ENCODE measurements at regions not wholly inside any gene's neighbourhood (a gene's known extent, or its start where the extent isn't known, plus 50 kb on each side); places are given as distances from the start of the nearest gene placed in this dataset.

- no peaks in the 10 kb centered on the region for H3K36me3 ChIP-seq
- intact Hi-C loops (cut with DNase I; ENCODE audit: low total_unique reads): no loop called here
- no peak overlapping the region for H3K4me3 ChIP-seq
- H3K27ac ChIP-seq: no peak overlapping the region
- no peak for TF ChIP-seq CTCF (IDR thresholded peaks at IDR 0.05 in 4 of 5, conservative IDR thresholded peaks at IDR 0.05 in 1 of 5)
- no peak for TF ChIP-seq POLR2A (IDR thresholded peaks at IDR 0.05)
- DNase-seq: no peak
- in situ Hi-C loops (cut with MboI; ENCODE audit: low sequenced_read_pairs in 4 of 4): no loop called here
- no peaks in the 10 kb centered on the region for H3K27me3 ChIP-seq
- no peak for ATAC-seq
- H3K9me3 ChIP-seq: no peaks in the 10 kb centered on the region
- no peaks in the 10 kb centered on the region for H3K4me1 ChIP-seq
These were observed 264.7 kb upstream of the NR4A3 start for GRCh38 chr9:99556998-99557397.

- no peaks in the 10 kb centered on the region for H3K27me3 ChIP-seq
- no peaks in the 10 kb centered on the region for H3K36me3 ChIP-seq
- in situ Hi-C loops (cut with MboI; ENCODE audit: low sequenced_read_pairs in 4 of 4) (no loop called here), intact Hi-C loops (cut with DNase I; ENCODE audit: low total_unique reads) (no loop called here)
- no peaks in the 10 kb centered on the region for H3K4me1 ChIP-seq
- no peak for ATAC-seq
- H3K27ac ChIP-seq: no peak overlapping the region
- TF ChIP-seq POLR2A (IDR thresholded peaks at IDR 0.05) (no peak), CTCF (IDR thresholded peaks at IDR 0.05 in 4 of 5, conservative IDR thresholded peaks at IDR 0.05 in 1 of 5) (no peak)
- H3K9me3 ChIP-seq: no peaks in the 10 kb centered on the region
- H3K4me3 ChIP-seq: no peak overlapping the region
- DNase-seq: no peak
These were observed 263.9 kb upstream of the NR4A3 start for GRCh38 chr9:99557816-99558215.

- TF ChIP-seq CTCF (IDR thresholded peaks at IDR 0.05 in 4 of 5, conservative IDR thresholded peaks at IDR 0.05 in 1 of 5) (no peak), POLR2A (IDR thresholded peaks at IDR 0.05) (no peak)
- Histone ChIP-seq H3K27me3 (no peaks in the 10 kb centered on the region), H3K36me3 (no peaks in the 10 kb centered on the region), H3K9me3 (no peaks in the 10 kb centered on the region), H3K4me3 (no peak overlapping the region), H3K27ac (no peak overlapping the region), H3K4me1 (no peaks in the 10 kb centered on the region)
- ATAC-seq: no peak
- in situ Hi-C loops (cut with MboI; ENCODE audit: low sequenced_read_pairs in 4 of 4): no loop called here
- no peak for DNase-seq
- intact Hi-C loops (cut with DNase I; ENCODE audit: low total_unique reads): no loop called here
These were observed 261.9 kb upstream of the NR4A3 start for GRCh38 chr9:99559776-99560175.

GRCh38 chr9:99560561-99560960 lies 261.1 kb upstream of the NR4A3 start:
- Histone ChIP-seq H3K4me1 (peaks cover 0 to 4% of the 10 kb centered on the region in 2 donors), H3K27me3 (no peaks in the 10 kb centered on the region), H3K36me3 (no peaks in the 10 kb centered on the region), H3K4me3 (no peak overlapping the region), H3K27ac (no peak overlapping the region), H3K9me3 (no peaks in the 10 kb centered on the region)
- in situ Hi-C loops (cut with MboI; ENCODE audit: low sequenced_read_pairs in 4 of 4): no loop called here
- ATAC-seq: no peak
- TF ChIP-seq POLR2A (IDR thresholded peaks at IDR 0.05) (no peak), CTCF (IDR thresholded peaks at IDR 0.05 in 4 of 5, conservative IDR thresholded peaks at IDR 0.05 in 1 of 5) (no peak)
- intact Hi-C loops (cut with DNase I; ENCODE audit: low total_unique reads): no loop called here
- DNase-seq: no peak

- no peak for ATAC-seq
These were observed 260.2 kb upstream of the NR4A3 start for GRCh38 chr9:99561509-99561917.

More at GRCh38 chr9:99561509-99561917, 260.2 kb upstream of the NR4A3 start:
- Histone ChIP-seq H3K27me3 (no peaks in the 10 kb centered on the region), H3K27ac (no peak overlapping the region), H3K4me3 (no peak overlapping the region), H3K36me3 (no peaks in the 10 kb centered on the region), H3K9me3 (no peaks in the 10 kb centered on the region), H3K4me1 (peaks cover 0 to 4% of the 10 kb centered on the region in 2 donors)
- intact Hi-C loops (cut with DNase I; ENCODE audit: low total_unique reads): no loop called here
- in situ Hi-C loops (cut with MboI; ENCODE audit: low sequenced_read_pairs in 4 of 4): no loop called here
- no peak for TF ChIP-seq CTCF (IDR thresholded peaks at IDR 0.05 in 4 of 5, conservative IDR thresholded peaks at IDR 0.05 in 1 of 5)
- TF ChIP-seq POLR2A (IDR thresholded peaks at IDR 0.05): no peak
- no peak for DNase-seq
